Activated effector memory CD4-positive, alpha-beta T cell treated with anti-CD3 and anti-CD28 coated beads, Interleukin-2, amount 50 U/mL, for 16 hours (primary cell): ENCODE measurements at regions not wholly inside any gene's neighbourhood (a gene's known extent, or its start where the extent isn't known, plus 50 kb on each side); places are given as distances from the start of the nearest gene placed in this dataset.
"Not testable (repeated sequence)": the region's sequence is repeated elsewhere in the genome, so short reads cannot be mapped to it uniquely, and the experiment has no call there.

Experiments used
- DNase-seq: peaks from one replicate; pipeline ENCODE4 v3.0.0-alpha.2; 2020

GRCh38 chr19:13646758-13647157, 117.6 kb upstream of the MRI1 start:
- DNase-seq: peak; percentile 36

- peak; percentile 38 for DNase-seq
Observed at GRCh38 chr19:13644645-13645044, 119.7 kb upstream of the MRI1 start.

GRCh38 chr19:13640611-13641010, 123.7 kb upstream of the MRI1 start:
- no peak for DNase-seq

- DNase-seq: peak; percentile 19
Observed at GRCh38 chr19:13639342-13639929, 124.9 kb upstream of the MRI1 start.

GRCh38 chr19:13637664-13638063, 126.7 kb upstream of the MRI1 start:
- no peak for DNase-seq

GRCh38 chr19:13634658-13635057, 128.4 kb upstream of the CACNA1A start:
- peak; percentile 0 for DNase-seq

GRCh38 chr19:13633522-13633922, 127.2 kb upstream of the CACNA1A start:
- no peak for DNase-seq

GRCh38 chr19:13633109-13633508, 126.8 kb upstream of the CACNA1A start:
- peak; percentile 17 for DNase-seq

- not testable (repeated sequence) for DNase-seq
Observed at GRCh38 chr19:13632164-13632563, 125.9 kb upstream of the CACNA1A start.

GRCh38 chr19:13629687-13630357, 123.5 kb upstream of the CACNA1A start:
- DNase-seq: peak; percentile 21

- DNase-seq: peak; percentile 55
Observed at GRCh38 chr19:13627531-13627930, 121.3 kb upstream of the CACNA1A start.

- DNase-seq: peak; percentile 36
Observed at GRCh38 chr19:13623716-13624710, 117.7 kb upstream of the CACNA1A start.

GRCh38 chr19:13622766-13623715, 116.8 kb upstream of the CACNA1A start:
- peak; percentile 1 for DNase-seq

- peak; percentile 64 for DNase-seq
Observed at GRCh38 chr19:13621413-13621812, 115.1 kb upstream of the CACNA1A start.

- DNase-seq: no peak
Observed at GRCh38 chr19:13619203-13619632, 112.9 kb upstream of the CACNA1A start.

GRCh38 chr19:13615890-13616289, 109.6 kb upstream of the CACNA1A start:
- no peak for DNase-seq

GRCh38 chr19:13613447-13613846, 107.2 kb upstream of the CACNA1A start:
- DNase-seq: no peak

GRCh38 chr19:13611596-13611995, 105.3 kb upstream of the CACNA1A start:
- no peak for DNase-seq

- no peak for DNase-seq
Observed at GRCh38 chr19:13610039-13610691, 103.9 kb upstream of the CACNA1A start.

- no peak for DNase-seq
Observed at GRCh38 chr19:13606156-13606555, 99.9 kb upstream of the CACNA1A start.

GRCh38 chr19:13604902-13605586, 98.8 kb upstream of the CACNA1A start:
- DNase-seq: no peak
